GM10248 (cell line): ENCODE measurements at regions not wholly inside any gene's neighbourhood (a gene's known extent, or its start where the extent isn't known, plus 50 kb on each side); places are given as distances from the start of the nearest gene placed in this dataset.

Experiments
- CTCF ChIA-PET: fragments of 300-600 bp; sonication (Branson Sonifier 250); formaldehyde crosslinking; extraction: SDS; loops from one replicate; lab custom pipeline; 2021; ENCODE audit warnings: antibody characterized with exemption; lab: Yijun Ruan, JAX
- POLR2A ChIA-PET: fragments of 350-650 bp; sonication (Branson Sonifier 250); formaldehyde crosslinking; extraction: SDS; loops from one replicate; lab custom pipeline; 2020; ENCODE audit warnings: antibody characterized with exemption; lab: Yijun Ruan, JAX
- DNase-seq: peaks from one replicate; pipeline ENCODE4 v3.0.0; 2012; ENCODE audit errors: extremely low spot score
- TF ChIP-seq, protein P1 (sequence below): IDR thresholded peaks from 2 replicates; pipeline ENCODE4 v1.5.1; 2012; ENCODE audit warnings: mild to moderate bottlenecking, low read depth; ENCODE audit errors: extremely low read depth, missing control alignments, control extremely low read depth

GRCh38 chr15:38076786-38077185, 142.3 kb downstream of the TMCO5A start:
- TF ChIP-seq, protein P1, sequence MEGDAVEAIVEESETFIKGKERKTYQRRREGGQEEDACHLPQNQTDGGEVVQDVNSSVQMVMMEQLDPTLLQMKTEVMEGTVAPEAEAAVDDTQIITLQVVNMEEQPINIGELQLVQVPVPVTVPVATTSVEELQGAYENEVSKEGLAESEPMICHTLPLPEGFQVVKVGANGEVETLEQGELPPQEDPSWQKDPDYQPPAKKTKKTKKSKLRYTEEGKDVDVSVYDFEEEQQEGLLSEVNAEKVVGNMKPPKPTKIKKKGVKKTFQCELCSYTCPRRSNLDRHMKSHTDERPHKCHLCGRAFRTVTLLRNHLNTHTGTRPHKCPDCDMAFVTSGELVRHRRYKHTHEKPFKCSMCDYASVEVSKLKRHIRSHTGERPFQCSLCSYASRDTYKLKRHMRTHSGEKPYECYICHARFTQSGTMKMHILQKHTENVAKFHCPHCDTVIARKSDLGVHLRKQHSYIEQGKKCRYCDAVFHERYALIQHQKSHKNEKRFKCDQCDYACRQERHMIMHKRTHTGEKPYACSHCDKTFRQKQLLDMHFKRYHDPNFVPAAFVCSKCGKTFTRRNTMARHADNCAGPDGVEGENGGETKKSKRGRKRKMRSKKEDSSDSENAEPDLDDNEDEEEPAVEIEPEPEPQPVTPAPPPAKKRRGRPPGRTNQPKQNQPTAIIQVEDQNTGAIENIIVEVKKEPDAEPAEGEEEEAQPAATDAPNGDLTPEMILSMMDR = no peak
- ChIA-PET CTCF (interaction anchor here (2.5 kb wide), 1 partner anchor 30 kb away, joined by 5 read pairs; no protein-coding TSS in a partner anchor), POLR2A (no interaction called here)
- peak; percentile 26 for DNase-seq

- POLR2A ChIA-PET = no interaction called here
Observed at GRCh38 chr15:38079236-38079635, 144.8 kb downstream of the TMCO5A start.

GRCh38 chr15:38080651-38081275, 146.3 kb downstream of the TMCO5A start:
- TF ChIP-seq, protein P1 = no peak
- DNase-seq = no peak
- ChIA-PET CTCF (interaction anchor here (1.6 kb wide), 1 partner anchor 68 kb away, joined by 3 read pairs; no protein-coding TSS in a partner anchor), POLR2A (interaction anchor here (1.4 kb wide), 1 partner anchor 12 kb away, joined by 3 read pairs; no protein-coding TSS in a partner anchor)

More at GRCh38 chr15:38079236-38079635, 144.8 kb downstream of the TMCO5A start:
- TF ChIP-seq, protein P1 = no peak
- CTCF ChIA-PET = interaction anchor here (1.6 kb wide), 2 partner anchors 21 to 66 kb away, joined by 3 to 5 read pairs; no protein-coding TSS in a partner anchor
- no peak for DNase-seq

- CTCF ChIA-PET = interaction anchor here (1.1 to 3.1 kb wide), 6 partner anchors 16 to 356 kb away, joined by 3 to 13 read pairs (median 4); no protein-coding TSS in a partner anchor
Observed at GRCh38 chr15:38084289-38084688, 149.8 kb downstream of the TMCO5A start.

GRCh38 chr15:38085114-38085513, 150.7 kb downstream of the TMCO5A start:
- ChIA-PET POLR2A (no interaction called here), CTCF (interaction anchor here (1.3 to 3.1 kb wide), 6 partner anchors 13 to 355 kb away, joined by 3 to 13 read pairs (median 4); no protein-coding TSS in a partner anchor)
- DNase-seq = peak; percentile 34
- TF ChIP-seq, protein P1 = no peak

More at GRCh38 chr15:38084289-38084688, 149.8 kb downstream of the TMCO5A start:
- TF ChIP-seq, protein P1 = no peak
- POLR2A ChIA-PET = no interaction called here
- peak; percentile 28 for DNase-seq

DNA sequence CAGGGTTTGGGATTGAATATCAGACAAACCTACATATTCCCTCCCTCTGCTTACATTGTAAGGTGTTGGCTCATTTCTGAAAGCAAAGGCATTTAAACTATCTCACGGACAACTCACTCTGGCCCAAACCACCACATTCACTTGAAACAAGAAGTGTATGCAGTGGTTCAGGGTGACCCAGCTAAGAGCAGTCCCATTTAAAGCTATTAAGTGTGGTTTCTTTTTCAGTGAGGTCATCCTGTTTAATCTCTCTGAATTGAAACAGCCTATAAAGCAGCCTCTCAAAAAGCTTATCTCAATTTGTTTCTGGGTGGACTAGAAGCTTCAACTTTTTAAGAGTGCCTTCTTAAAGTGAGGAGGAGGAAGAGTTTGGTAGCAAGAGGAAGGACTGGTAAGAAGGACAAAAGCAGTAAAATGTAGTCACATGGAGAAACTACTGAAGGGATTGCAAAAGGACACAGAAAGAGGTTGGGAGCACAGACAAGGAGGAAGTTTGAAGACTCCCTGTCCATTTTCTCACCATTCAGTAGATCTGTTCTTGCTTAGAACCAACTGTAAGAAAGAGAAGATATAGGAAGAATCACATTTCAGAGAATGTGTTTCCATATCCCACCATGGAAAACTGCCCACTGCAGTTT, 151.6 kb downstream of the TMCO5A start:
- POLR2A ChIA-PET = no interaction called here

More for the DNA sequence above, 151.6 kb downstream of the TMCO5A start:
- DNase-seq = peak; percentile 21
- CTCF ChIA-PET = interaction anchor here (1.1 to 3.1 kb wide), 4 partner anchors 12 to 478 kb away, joined by 3 to 13 read pairs (median 4); partner anchors contain the start of gene RASGRP1
- TF ChIP-seq, protein P1 = no peak
